HG03045 (cell line): ENCODE measurements at regions not wholly inside any gene's neighbourhood (a gene's known extent, or its start where the extent isn't known, plus 50 kb on each side); places are given as distances from the start of the nearest gene placed in this dataset.
"Not testable (repeated sequence)": the region's sequence is repeated elsewhere in the genome, so short reads cannot be mapped to it uniquely, and the experiment has no call there.

Experiments used
- ATAC-seq: cut with Tn5 transposase; IDR thresholded peaks from one replicate; pipeline ENCODE4 v1.9.1; 2021; ENCODE audit warnings: mild to moderate bottlenecking, moderate library complexity; ENCODE audit not compliant: unreplicated experiment

GRCh38 chr10:42380926-42381547, 257.3 kb downstream of the ZNF33B start:
- ATAC-seq: no peak

GRCh38 chr10:42367532-42368230, 270.7 kb downstream of the ZNF33B start:
- peak; percentile 57 for ATAC-seq

- no peak for ATAC-seq
Observed at GRCh38 chr10:42351745-42352144, 286.6 kb downstream of the ZNF33B start.

GRCh38 chr10:42336593-42337337, 301.6 kb downstream of the ZNF33B start:
- not testable (repeated sequence) for ATAC-seq

- not testable (repeated sequence) for ATAC-seq
Observed at GRCh38 chr10:42335653-42336296, 302.6 kb downstream of the ZNF33B start.

- ATAC-seq: no peak
Observed at GRCh38 chr10:42304341-42304740, 334.0 kb downstream of the ZNF33B start.

GRCh38 chr10:42281896-42282295, 356.5 kb downstream of the ZNF33B start:
- ATAC-seq: not testable (repeated sequence)

- not testable (repeated sequence) for ATAC-seq
Observed at GRCh38 chr10:42269788-42270187, 368.6 kb downstream of the ZNF33B start.

- ATAC-seq: not testable (repeated sequence)
Observed at GRCh38 chr10:42263259-42263658, 375.1 kb downstream of the ZNF33B start.

- not testable (repeated sequence) for ATAC-seq
Observed at GRCh38 chr10:42243002-42243401, 395.4 kb downstream of the ZNF33B start.

GRCh38 chr10:42242135-42242805, 396.1 kb downstream of the ZNF33B start:
- no peak for ATAC-seq

GRCh38 chr10:42236401-42236800, 402.0 kb downstream of the ZNF33B start:
- not testable (repeated sequence) for ATAC-seq

- not testable (repeated sequence) for ATAC-seq
Observed at GRCh38 chr10:42235736-42236135, 402.6 kb downstream of the ZNF33B start.

- not testable (repeated sequence) for ATAC-seq
Observed at GRCh38 chr10:42235241-42235640, 403.1 kb downstream of the ZNF33B start.

- ATAC-seq: not testable (repeated sequence)
Observed at GRCh38 chr10:42234506-42234905, 403.9 kb downstream of the ZNF33B start.

GRCh38 chr10:42233461-42234206, 404.7 kb downstream of the ZNF33B start:
- ATAC-seq: not testable (repeated sequence)

GRCh38 chr10:42232955-42233354, 405.4 kb downstream of the ZNF33B start:
- not testable (repeated sequence) for ATAC-seq

GRCh38 chr10:42230812-42231211, 407.6 kb downstream of the ZNF33B start:
- not testable (repeated sequence) for ATAC-seq

GRCh38 chr10:42230115-42230514, 408.3 kb downstream of the ZNF33B start:
- ATAC-seq: not testable (repeated sequence)

- ATAC-seq: not testable (repeated sequence)
Observed at GRCh38 chr10:42227859-42228258, 410.5 kb downstream of the ZNF33B start.
